Panc1 (cell line): ENCODE measurements at regions not wholly inside any gene's neighbourhood (a gene's known extent, or its start where the extent isn't known, plus 50 kb on each side); places are given as distances from the start of the nearest gene placed in this dataset.
"Not testable (repeated sequence)": the region's sequence is repeated elsewhere in the genome, so short reads cannot be mapped to it uniquely, and the experiment has no call there.

Experiments
- POLR2AphosphoS5 ChIP-seq: IDR thresholded peaks from 2 replicates; pipeline ENCODE4 v1.6.1; 2012; ENCODE audit warnings: mild to moderate bottlenecking, low read depth, low read length, moderate library complexity
- TCF7L2 ChIP-seq: IDR thresholded peaks from 2 replicates; pipeline ENCODE4 v1.6.1; 2011; ENCODE audit warnings: mild to moderate bottlenecking, low read depth, low read length, inconsistent platforms
- TF ChIP-seq, protein P1 (sequence below): fragments of 450-650 bp; IDR thresholded peaks from 2 replicates; pipeline ENCODE4 v1.5.1; 2017; ENCODE audit warnings: mild to moderate bottlenecking

DNA sequence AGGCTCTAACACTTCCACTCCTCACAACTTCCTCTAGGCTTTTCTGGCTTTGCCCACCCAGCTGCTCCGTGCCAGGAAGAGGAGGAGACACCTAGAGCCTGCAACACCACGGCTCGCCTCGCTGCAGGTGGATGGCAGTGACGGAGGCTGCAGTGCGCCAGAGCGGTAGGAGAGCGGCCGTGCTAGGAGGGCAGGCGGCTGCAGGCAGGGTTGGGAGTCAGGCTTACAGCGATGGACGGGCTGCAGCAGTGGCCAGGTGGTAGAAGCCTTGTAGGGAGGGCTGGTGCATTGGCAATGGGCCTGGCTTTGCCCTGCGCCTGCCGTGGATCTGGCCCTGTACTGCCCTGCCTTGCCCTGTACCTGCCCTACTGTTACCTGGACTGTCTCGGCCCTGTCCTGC lies 4896.0 kb upstream of the OR11H1 start:
- TF ChIP-seq POLR2AphosphoS5, TCF7L2: not testable (repeated sequence)
- TF ChIP-seq, protein P1, sequence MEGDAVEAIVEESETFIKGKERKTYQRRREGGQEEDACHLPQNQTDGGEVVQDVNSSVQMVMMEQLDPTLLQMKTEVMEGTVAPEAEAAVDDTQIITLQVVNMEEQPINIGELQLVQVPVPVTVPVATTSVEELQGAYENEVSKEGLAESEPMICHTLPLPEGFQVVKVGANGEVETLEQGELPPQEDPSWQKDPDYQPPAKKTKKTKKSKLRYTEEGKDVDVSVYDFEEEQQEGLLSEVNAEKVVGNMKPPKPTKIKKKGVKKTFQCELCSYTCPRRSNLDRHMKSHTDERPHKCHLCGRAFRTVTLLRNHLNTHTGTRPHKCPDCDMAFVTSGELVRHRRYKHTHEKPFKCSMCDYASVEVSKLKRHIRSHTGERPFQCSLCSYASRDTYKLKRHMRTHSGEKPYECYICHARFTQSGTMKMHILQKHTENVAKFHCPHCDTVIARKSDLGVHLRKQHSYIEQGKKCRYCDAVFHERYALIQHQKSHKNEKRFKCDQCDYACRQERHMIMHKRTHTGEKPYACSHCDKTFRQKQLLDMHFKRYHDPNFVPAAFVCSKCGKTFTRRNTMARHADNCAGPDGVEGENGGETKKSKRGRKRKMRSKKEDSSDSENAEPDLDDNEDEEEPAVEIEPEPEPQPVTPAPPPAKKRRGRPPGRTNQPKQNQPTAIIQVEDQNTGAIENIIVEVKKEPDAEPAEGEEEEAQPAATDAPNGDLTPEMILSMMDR = not testable (repeated sequence)
